ENCODE measurements at regions not wholly inside any gene's neighbourhood (a gene's known extent, or its start where the extent isn't known, plus 50 kb on each side); places are given as distances from the start of the nearest gene placed in this dataset.

DNA sequence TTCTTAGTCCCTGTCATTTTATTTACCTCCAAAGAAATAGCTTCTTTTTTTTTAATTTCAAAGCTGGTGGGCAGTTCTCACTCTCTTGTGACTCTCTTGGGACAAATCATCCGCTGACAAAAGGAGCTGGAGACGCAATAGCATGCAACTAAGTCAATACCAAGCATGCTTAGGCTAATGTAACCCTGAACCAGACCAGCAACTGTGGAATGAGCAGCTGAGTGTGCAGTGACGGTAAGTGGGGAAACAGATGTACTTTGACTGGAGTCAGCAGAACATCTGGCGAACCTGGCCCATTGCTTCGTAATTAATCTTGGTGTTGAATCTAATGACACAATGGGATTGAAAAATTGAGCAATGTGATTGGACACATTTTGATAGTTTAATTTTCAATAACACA lies 280.7 kb upstream of the PLXNA2 start:
- TF ChIP-seq, protein P1, sequence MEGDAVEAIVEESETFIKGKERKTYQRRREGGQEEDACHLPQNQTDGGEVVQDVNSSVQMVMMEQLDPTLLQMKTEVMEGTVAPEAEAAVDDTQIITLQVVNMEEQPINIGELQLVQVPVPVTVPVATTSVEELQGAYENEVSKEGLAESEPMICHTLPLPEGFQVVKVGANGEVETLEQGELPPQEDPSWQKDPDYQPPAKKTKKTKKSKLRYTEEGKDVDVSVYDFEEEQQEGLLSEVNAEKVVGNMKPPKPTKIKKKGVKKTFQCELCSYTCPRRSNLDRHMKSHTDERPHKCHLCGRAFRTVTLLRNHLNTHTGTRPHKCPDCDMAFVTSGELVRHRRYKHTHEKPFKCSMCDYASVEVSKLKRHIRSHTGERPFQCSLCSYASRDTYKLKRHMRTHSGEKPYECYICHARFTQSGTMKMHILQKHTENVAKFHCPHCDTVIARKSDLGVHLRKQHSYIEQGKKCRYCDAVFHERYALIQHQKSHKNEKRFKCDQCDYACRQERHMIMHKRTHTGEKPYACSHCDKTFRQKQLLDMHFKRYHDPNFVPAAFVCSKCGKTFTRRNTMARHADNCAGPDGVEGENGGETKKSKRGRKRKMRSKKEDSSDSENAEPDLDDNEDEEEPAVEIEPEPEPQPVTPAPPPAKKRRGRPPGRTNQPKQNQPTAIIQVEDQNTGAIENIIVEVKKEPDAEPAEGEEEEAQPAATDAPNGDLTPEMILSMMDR (conservative IDR thresholded peaks at IDR 0.05) = no peak
- TF ChIP-seq EZH2 (IDR thresholded peaks at IDR 0.05; ENCODE audit: low read depth) = no peak

DNA sequence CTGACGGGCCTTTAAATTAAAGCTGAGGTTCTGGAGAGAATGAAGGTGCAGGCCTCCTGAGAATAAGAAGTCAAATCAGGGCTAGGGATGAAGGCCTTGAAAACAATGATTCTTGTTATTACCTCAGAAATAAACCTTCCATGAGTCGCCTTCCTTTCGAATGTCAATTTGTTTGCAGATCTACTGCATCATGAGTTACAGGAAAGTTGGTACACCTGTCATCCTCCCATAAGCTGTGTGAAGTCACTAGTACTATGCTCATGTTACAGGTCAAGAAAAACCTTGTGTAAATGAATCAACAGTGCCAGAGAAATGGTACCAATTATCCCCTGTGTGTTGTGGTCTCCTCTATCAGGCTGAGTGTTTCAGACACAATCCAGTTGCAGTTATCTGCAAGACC lies 281.2 kb upstream of the PLXNA2 start:
- POLR2A ChIA-PET (ENCODE audit: unreplicated experiment) = no interaction called here
- BruUV-seq (replicated peaks) = no TSS peak

More for the DNA sequence above, 280.7 kb upstream of the PLXNA2 start:
- CTCF ChIA-PET = no interaction called here
- H3K4me3 ChIP-seq = no peak overlapping the region
- no peak overlapping the region for H3K27ac ChIP-seq
- no peaks in the 10 kb centered on the region for H3K9me2 ChIP-seq (ENCODE audit: insufficient read depth)
- no peaks in the 10 kb centered on the region for H4K20me1 ChIP-seq (ENCODE audit: insufficient read depth)
- DNase-seq = no peak
- intact Hi-C loops (cut with micrococcal nuclease; ENCODE audit: unreplicated experiment) = no loop called here
- H3K4me1 ChIP-seq (replicated peaks; ENCODE audit: insufficient read depth) = no peaks in the 10 kb centered on the region
- peaks cover 43% of the 10 kb centered on the region for H3K27me3 ChIP-seq (ENCODE audit: insufficient read depth, low read depth)
- H2AFZ ChIP-seq = no peak overlapping the region
- no peaks in the 10 kb centered on the region for H3F3A ChIP-seq (ENCODE audit: insufficient read depth, low read depth)
- POLR2A ChIA-PET (ENCODE audit: unreplicated experiment) = no interaction called here
- H3K79me2 ChIP-seq (ENCODE audit: low read depth) = no peaks in the 10 kb centered on the region
- no peak overlapping the region for H3K4me2 ChIP-seq
- H3K36me3 ChIP-seq (ENCODE audit: low read depth) = no peaks in the 10 kb centered on the region
- no TSS peak for BruUV-seq (replicated peaks)
- H3K9me3 ChIP-seq (ENCODE audit: insufficient read depth, low read depth) = no peaks in the 10 kb centered on the region

GRCh38 chr1:208526613-208527125 lies 282.5 kb upstream of the PLXNA2 start:
- Histone ChIP-seq H3K4me2 (no peak overlapping the region), H2AFZ (no peak overlapping the region), H3K27me3 (ENCODE audit: insufficient read depth, low read depth) (peaks cover 56% of the 10 kb centered on the region), H3K4me3 (no peak overlapping the region), H3F3A (ENCODE audit: insufficient read depth, low read depth) (no peaks in the 10 kb centered on the region), H3K9me3 (ENCODE audit: insufficient read depth, low read depth) (no peaks in the 10 kb centered on the region), H3K9me2 (ENCODE audit: insufficient read depth) (no peaks in the 10 kb centered on the region), H3K36me3 (ENCODE audit: low read depth) (no peaks in the 10 kb centered on the region), H4K20me1 (ENCODE audit: insufficient read depth) (no peaks in the 10 kb centered on the region), H3K79me2 (ENCODE audit: low read depth) (no peaks in the 10 kb centered on the region), H3K4me1 (replicated peaks; ENCODE audit: insufficient read depth) (no peaks in the 10 kb centered on the region), H3K27ac (no peak overlapping the region)
- intact Hi-C loops (cut with micrococcal nuclease; ENCODE audit: unreplicated experiment) = no loop called here
- TF ChIP-seq, protein P1 (conservative IDR thresholded peaks at IDR 0.05) = no peak
- no peak for TF ChIP-seq EZH2 (IDR thresholded peaks at IDR 0.05; ENCODE audit: low read depth)
- DNase-seq = no peak
- POLR2A ChIA-PET (ENCODE audit: unreplicated experiment) = no interaction called here
- BruUV-seq (replicated peaks) = no TSS peak
- CTCF ChIA-PET = no interaction called here

More for the DNA sequence above, 281.2 kb upstream of the PLXNA2 start:
- no peaks in the 10 kb centered on the region for H3K79me2 ChIP-seq (ENCODE audit: low read depth)
- H3K4me1 ChIP-seq (replicated peaks; ENCODE audit: insufficient read depth) = no peaks in the 10 kb centered on the region
- H3K4me3 ChIP-seq = no peak overlapping the region
- no peaks in the 10 kb centered on the region for H3F3A ChIP-seq (ENCODE audit: insufficient read depth, low read depth)
- no peaks in the 10 kb centered on the region for H4K20me1 ChIP-seq (ENCODE audit: insufficient read depth)
- H3K9me2 ChIP-seq (ENCODE audit: insufficient read depth) = no peaks in the 10 kb centered on the region
- H3K4me2 ChIP-seq = no peak overlapping the region
- no peak for DNase-seq
- H3K27me3 ChIP-seq (ENCODE audit: insufficient read depth, low read depth) = peaks cover 48% of the 10 kb centered on the region
- no peak overlapping the region for H2AFZ ChIP-seq
- H3K9me3 ChIP-seq (ENCODE audit: insufficient read depth, low read depth) = no peaks in the 10 kb centered on the region
- CTCF ChIA-PET = no interaction called here
- H3K36me3 ChIP-seq (ENCODE audit: low read depth) = no peaks in the 10 kb centered on the region
- TF ChIP-seq EZH2 (IDR thresholded peaks at IDR 0.05; ENCODE audit: low read depth) = no peak
- TF ChIP-seq, protein P1 (conservative IDR thresholded peaks at IDR 0.05) = no peak
- H3K27ac ChIP-seq = no peak overlapping the region
- intact Hi-C loops (cut with micrococcal nuclease; ENCODE audit: unreplicated experiment) = no loop called here

Data from PC-9 (cell line).